ENCODE measurements at regions not wholly inside any gene's neighbourhood (a gene's known extent, or its start where the extent isn't known, plus 50 kb on each side); places are given as distances from the start of the nearest gene placed in this dataset.

GRCh38 chr16:63628812-63629211 is 1493.1 kb downstream of the CDH11 start:
- Histone ChIP-seq H3K9me2 (ENCODE audit: insufficient read depth, low read length) (no peaks in the 10 kb centered on the region), H4K20me1 (ENCODE audit: insufficient read depth) (no peaks in the 10 kb centered on the region), H3F3A (ENCODE audit: insufficient read depth, low read length, poor library complexity, severe bottlenecking) (no peaks in the 10 kb centered on the region), H3K4me2 (ENCODE audit: low read length) (no peak overlapping the region), H3K27ac (ENCODE audit: low read length) (no peak overlapping the region), H3K4me3 (ENCODE audit: low read length) (no peak overlapping the region), H3K9me3 (ENCODE audit: low read length) (no peaks in the 10 kb centered on the region), H2AFZ (ENCODE audit: low read depth, low read length) (no peak overlapping the region), H3K27me3 (ENCODE audit: insufficient read depth, low read depth, low read length) (no peaks in the 10 kb centered on the region), H3K36me3 (ENCODE audit: insufficient read depth, low read length) (no peaks in the 10 kb centered on the region), H3K79me2 (replicated peaks; ENCODE audit: insufficient read depth, low read length) (no peaks in the 10 kb centered on the region), H3K9ac (ENCODE audit: low read length) (no peak overlapping the region)
- TF ChIP-seq, protein P1, sequence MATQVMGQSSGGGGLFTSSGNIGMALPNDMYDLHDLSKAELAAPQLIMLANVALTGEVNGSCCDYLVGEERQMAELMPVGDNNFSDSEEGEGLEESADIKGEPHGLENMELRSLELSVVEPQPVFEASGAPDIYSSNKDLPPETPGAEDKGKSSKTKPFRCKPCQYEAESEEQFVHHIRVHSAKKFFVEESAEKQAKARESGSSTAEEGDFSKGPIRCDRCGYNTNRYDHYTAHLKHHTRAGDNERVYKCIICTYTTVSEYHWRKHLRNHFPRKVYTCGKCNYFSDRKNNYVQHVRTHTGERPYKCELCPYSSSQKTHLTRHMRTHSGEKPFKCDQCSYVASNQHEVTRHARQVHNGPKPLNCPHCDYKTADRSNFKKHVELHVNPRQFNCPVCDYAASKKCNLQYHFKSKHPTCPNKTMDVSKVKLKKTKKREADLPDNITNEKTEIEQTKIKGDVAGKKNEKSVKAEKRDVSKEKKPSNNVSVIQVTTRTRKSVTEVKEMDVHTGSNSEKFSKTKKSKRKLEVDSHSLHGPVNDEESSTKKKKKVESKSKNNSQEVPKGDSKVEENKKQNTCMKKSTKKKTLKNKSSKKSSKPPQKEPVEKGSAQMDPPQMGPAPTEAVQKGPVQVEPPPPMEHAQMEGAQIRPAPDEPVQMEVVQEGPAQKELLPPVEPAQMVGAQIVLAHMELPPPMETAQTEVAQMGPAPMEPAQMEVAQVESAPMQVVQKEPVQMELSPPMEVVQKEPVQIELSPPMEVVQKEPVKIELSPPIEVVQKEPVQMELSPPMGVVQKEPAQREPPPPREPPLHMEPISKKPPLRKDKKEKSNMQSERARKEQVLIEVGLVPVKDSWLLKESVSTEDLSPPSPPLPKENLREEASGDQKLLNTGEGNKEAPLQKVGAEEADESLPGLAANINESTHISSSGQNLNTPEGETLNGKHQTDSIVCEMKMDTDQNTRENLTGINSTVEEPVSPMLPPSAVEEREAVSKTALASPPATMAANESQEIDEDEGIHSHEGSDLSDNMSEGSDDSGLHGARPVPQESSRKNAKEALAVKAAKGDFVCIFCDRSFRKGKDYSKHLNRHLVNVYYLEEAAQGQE (IDR thresholded peaks at IDR 0.05; ENCODE audit: borderline replicate concordance), result no peak
- TF ChIP-seq TAF1 (IDR thresholded peaks at IDR 0.05; ENCODE audit: low read depth), result no peak
- TF ChIP-seq EZH2 (IDR thresholded peaks at IDR 0.05; ENCODE audit: borderline replicate concordance, insufficient read depth, low read length, poor library complexity, severe bottlenecking), result no peak

DNA sequence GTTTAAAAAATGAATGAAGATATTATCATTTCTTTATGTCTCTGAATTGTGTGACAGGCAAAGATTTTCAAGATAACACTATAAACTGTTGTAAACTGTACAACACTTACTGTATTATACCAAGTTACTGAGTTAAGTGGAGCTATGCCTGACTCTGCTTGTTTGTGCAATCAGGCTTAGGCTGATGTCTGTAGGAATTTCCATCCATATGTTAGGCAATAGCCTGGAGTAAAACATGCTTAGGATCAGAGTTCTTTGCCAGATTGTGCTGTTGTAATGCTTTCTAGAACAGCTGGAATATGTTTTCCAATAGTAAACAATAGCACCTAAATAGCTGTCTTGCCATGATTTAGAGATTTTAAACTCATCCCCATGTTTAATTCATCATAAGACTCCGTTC is 1496.7 kb downstream of the CDH11 start:
- no peak overlapping the region for H3K4me3 ChIP-seq (ENCODE audit: low read length)
- no peak overlapping the region for H2AFZ ChIP-seq (ENCODE audit: low read depth, low read length)
- no peaks in the 10 kb centered on the region for H3K36me3 ChIP-seq (ENCODE audit: insufficient read depth, low read length)
- no peaks in the 10 kb centered on the region for H3K79me2 ChIP-seq (replicated peaks; ENCODE audit: insufficient read depth, low read length)
- no peaks in the 10 kb centered on the region for H4K20me1 ChIP-seq (ENCODE audit: insufficient read depth)
- no peaks in the 10 kb centered on the region for H3K9me3 ChIP-seq (ENCODE audit: low read length)
- TF ChIP-seq SMC3 (conservative IDR thresholded peaks at IDR 0.05; ENCODE audit: poor library complexity) (no peak), EZH2 (IDR thresholded peaks at IDR 0.05; ENCODE audit: borderline replicate concordance, insufficient read depth, low read length, poor library complexity, severe bottlenecking) (no peak), EP300 (conservative IDR thresholded peaks at IDR 0.05; ENCODE audit: poor library complexity, severe bottlenecking) (no peak), RAD21 (conservative IDR thresholded peaks at IDR 0.05) (no peak), TAF1 (IDR thresholded peaks at IDR 0.05; ENCODE audit: low read depth) (no peak), MXI1 (conservative IDR thresholded peaks at IDR 0.05; ENCODE audit: poor library complexity, severe bottlenecking) (no peak), POLR2AphosphoS5 (IDR thresholded peaks at IDR 0.05) (no peak)
- TF ChIP-seq, protein P1 (IDR thresholded peaks at IDR 0.05; ENCODE audit: borderline replicate concordance), result no peak
- TF ChIP-seq, protein P2, sequence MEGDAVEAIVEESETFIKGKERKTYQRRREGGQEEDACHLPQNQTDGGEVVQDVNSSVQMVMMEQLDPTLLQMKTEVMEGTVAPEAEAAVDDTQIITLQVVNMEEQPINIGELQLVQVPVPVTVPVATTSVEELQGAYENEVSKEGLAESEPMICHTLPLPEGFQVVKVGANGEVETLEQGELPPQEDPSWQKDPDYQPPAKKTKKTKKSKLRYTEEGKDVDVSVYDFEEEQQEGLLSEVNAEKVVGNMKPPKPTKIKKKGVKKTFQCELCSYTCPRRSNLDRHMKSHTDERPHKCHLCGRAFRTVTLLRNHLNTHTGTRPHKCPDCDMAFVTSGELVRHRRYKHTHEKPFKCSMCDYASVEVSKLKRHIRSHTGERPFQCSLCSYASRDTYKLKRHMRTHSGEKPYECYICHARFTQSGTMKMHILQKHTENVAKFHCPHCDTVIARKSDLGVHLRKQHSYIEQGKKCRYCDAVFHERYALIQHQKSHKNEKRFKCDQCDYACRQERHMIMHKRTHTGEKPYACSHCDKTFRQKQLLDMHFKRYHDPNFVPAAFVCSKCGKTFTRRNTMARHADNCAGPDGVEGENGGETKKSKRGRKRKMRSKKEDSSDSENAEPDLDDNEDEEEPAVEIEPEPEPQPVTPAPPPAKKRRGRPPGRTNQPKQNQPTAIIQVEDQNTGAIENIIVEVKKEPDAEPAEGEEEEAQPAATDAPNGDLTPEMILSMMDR (IDR thresholded peaks at IDR 0.05; ENCODE audit: poor library complexity, severe bottlenecking), result no peak
- no peak overlapping the region for H3K9ac ChIP-seq (ENCODE audit: low read length)
- no peaks in the 10 kb centered on the region for H3K9me2 ChIP-seq (ENCODE audit: insufficient read depth, low read length)
- H3K27ac ChIP-seq (ENCODE audit: low read length), result no peak overlapping the region
- no peak overlapping the region for H3K4me2 ChIP-seq (ENCODE audit: low read length)
- no peaks in the 10 kb centered on the region for H3K27me3 ChIP-seq (ENCODE audit: insufficient read depth, low read depth, low read length)
- H3F3A ChIP-seq (ENCODE audit: insufficient read depth, low read length, poor library complexity, severe bottlenecking), result no peaks in the 10 kb centered on the region
